ENCODE measurements at regions not wholly inside any gene's neighbourhood (a gene's known extent, or its start where the extent isn't known, plus 50 kb on each side); places are given as distances from the start of the nearest gene placed in this dataset.

- H3K4me2 ChIP-seq (ENCODE audit: low read depth, low read length), result no peak overlapping the region
- no peak overlapping the region for H2BK120ac ChIP-seq (ENCODE audit: low read depth, low read length)
- H3K56ac ChIP-seq (ENCODE audit: extremely low read depth, insufficient read depth, low read length), result no peak overlapping the region
- H3K27ac ChIP-seq (ENCODE audit: insufficient read depth, low read length), result no peak overlapping the region
- no peaks in the 10 kb centered on the region for H3K79me1 ChIP-seq (ENCODE audit: low read depth in 1 of 2, low read length in 2 of 2)
- dilution Hi-C loops (cut with HindIII; ENCODE audit: low sequenced_read_pairs, unreplicated experiment) (no loop called here), intact Hi-C loops (cut with micrococcal nuclease) (no loop called here), in situ Hi-C loops (cut with MboI; ENCODE audit: low sequenced_read_pairs) (no loop called here)
- ChIA-PET POLR2A (ENCODE audit: unreplicated experiment) (no interaction called here), CTCF (no interaction called here)
- H3K18ac ChIP-seq (ENCODE audit: low read depth, low read length), result no peak overlapping the region
- DNase-seq (no peak), ATAC-seq (ENCODE audit: low read depth) (no peak)
- H3K9ac ChIP-seq (ENCODE audit: low read depth, low read length), result no peak overlapping the region
- H2AFZ ChIP-seq (replicated peaks; ENCODE audit: low read length, poor library complexity), result no peak overlapping the region
- no peaks in the 10 kb centered on the region for H4K20me1 ChIP-seq (ENCODE audit: insufficient read depth, low read length)
- H4K91ac ChIP-seq (ENCODE audit: insufficient read depth, low read depth, low read length), result no peak overlapping the region
- H2AK9ac ChIP-seq (replicated peaks; ENCODE audit: low read depth, low read length, poor library complexity), result no peak overlapping the region
- no peaks in the 10 kb centered on the region for H3K9me1 ChIP-seq (ENCODE audit: insufficient read depth, low read length)
- no peak overlapping the region for H2BK20ac ChIP-seq (ENCODE audit: low read depth, low read length)
- TF ChIP-seq CEBPB (IDR thresholded peaks at IDR 0.05; ENCODE audit: low read depth, low read length), result no peak
- TF ChIP-seq MAFK (IDR thresholded peaks at IDR 0.05; ENCODE audit: low read depth, low read length), result no peak
- TF ChIP-seq RFX5 (IDR thresholded peaks at IDR 0.05; ENCODE audit: low read depth, low read length), result no peak
- no peak for TF ChIP-seq NFE2L2 (IDR thresholded peaks at IDR 0.05; ENCODE audit: low read depth, low read length)
- no peak for TF ChIP-seq RAD21 (IDR thresholded peaks at IDR 0.05; ENCODE audit: low read length)
- H2BK5ac ChIP-seq (ENCODE audit: low read depth, low read length, poor library complexity, severe bottlenecking), result no peak overlapping the region
- no peak overlapping the region for H4K8ac ChIP-seq (ENCODE audit: low read depth in 2 of 2, low read length in 2 of 2)
- no CpG with 5 or more reads among the region's 3 CpGs for WGBS, 2 experiments (ENCODE audit: extremely low coverage in 2 of 2, insufficient read length in 1 of 2)
- H4K5ac ChIP-seq (ENCODE audit: low read depth, low read length), result no peak overlapping the region
- H3K4me3 ChIP-seq (ENCODE audit: insufficient read depth, low read depth, low read length), result no peak overlapping the region
- no peaks in the 10 kb centered on the region for H3K27me3 ChIP-seq (ENCODE audit: control insufficient read depth, insufficient read depth, low read length)
- H3K4ac ChIP-seq (ENCODE audit: low read depth, low read length), result no peak overlapping the region
- H2AK5ac ChIP-seq (ENCODE audit: low read depth, low read length), result no peak overlapping the region
- peaks cover 27% of the 10 kb centered on the region for H3K9me3 ChIP-seq (ENCODE audit: control insufficient read depth, insufficient read depth, low read length)
- BruUV-seq (replicated peaks), result no TSS peak
- no peak overlapping the region for H3K23ac ChIP-seq (ENCODE audit: low read depth, low read length)
- H3K14ac ChIP-seq (replicated peaks; ENCODE audit: low read depth, low read length), result no peak overlapping the region
- H3K36me3 ChIP-seq (ENCODE audit: control insufficient read depth, insufficient read depth, low read length), result no peaks in the 10 kb centered on the region
- no peaks in the 10 kb centered on the region for H3K4me1 ChIP-seq (ENCODE audit: control insufficient read depth, insufficient read depth, low read length)
- H2BK15ac ChIP-seq (ENCODE audit: low read depth, low read length), result no peak overlapping the region
These were observed 353.0 kb upstream of the SFSWAP start for GRCh38 chr12:131357920-131358319.

Data from IMR-90 (cell line).